ENCODE measurements at regions not wholly inside any gene's neighbourhood (a gene's known extent, or its start where the extent isn't known, plus 50 kb on each side); places are given as distances from the start of the nearest gene placed in this dataset.

- Histone ChIP-seq H3K4me1 (ENCODE audit: low read depth) (peaks cover 7% of the 10 kb centered on the region), H3K27me3 (no peaks in the 10 kb centered on the region), H3K27ac (no peak overlapping the region), H3K4me3 (no peak overlapping the region), H3K9me3 (ENCODE audit: low read depth) (no peaks in the 10 kb centered on the region), H3K36me3 (no peaks in the 10 kb centered on the region)
- DNase-seq (ENCODE audit: low read depth in 1 of 2, low spot score in 1 of 2): no peak
- no peak for TF ChIP-seq CTCF (IDR thresholded peaks at IDR 0.05; ENCODE audit: low read depth, low read length)
These were observed 189.5 kb upstream of the GMDS start for GRCh38 chr6:2434912-2435311.

- no peak for TF ChIP-seq CTCF (IDR thresholded peaks at IDR 0.05; ENCODE audit: low read depth, low read length)
- H3K27ac ChIP-seq: no peak overlapping the region
- H3K4me3 ChIP-seq: no peak overlapping the region
- no peaks in the 10 kb centered on the region for H3K27me3 ChIP-seq
- H3K4me1 ChIP-seq (ENCODE audit: low read depth): peaks cover 7% of the 10 kb centered on the region
- no peaks in the 10 kb centered on the region for H3K36me3 ChIP-seq
- H3K9me3 ChIP-seq (ENCODE audit: low read depth): no peaks in the 10 kb centered on the region
- DNase-seq (ENCODE audit: low read depth in 1 of 2, low spot score in 1 of 2): no peak
These were observed 188.7 kb upstream of the GMDS start for GRCh38 chr6:2434116-2434515.

GRCh38 chr6:2433711-2434110 lies 188.3 kb upstream of the GMDS start:
- Histone ChIP-seq H3K27me3 (no peaks in the 10 kb centered on the region), H3K4me3 (no peak overlapping the region), H3K36me3 (no peaks in the 10 kb centered on the region), H3K9me3 (ENCODE audit: low read depth) (no peaks in the 10 kb centered on the region), H3K4me1 (ENCODE audit: low read depth) (peaks cover 7% of the 10 kb centered on the region), H3K27ac (no peak overlapping the region)
- no peak for TF ChIP-seq CTCF (IDR thresholded peaks at IDR 0.05; ENCODE audit: low read depth, low read length)
- DNase-seq (ENCODE audit: low read depth in 1 of 2, low spot score in 1 of 2): no peak

- Histone ChIP-seq H3K4me1 (ENCODE audit: low read depth) (peaks cover 7% of the 10 kb centered on the region), H3K4me3 (no peak overlapping the region), H3K36me3 (no peaks in the 10 kb centered on the region), H3K9me3 (ENCODE audit: low read depth) (no peaks in the 10 kb centered on the region), H3K27ac (no peak overlapping the region), H3K27me3 (no peaks in the 10 kb centered on the region)
- no peak for TF ChIP-seq CTCF (IDR thresholded peaks at IDR 0.05; ENCODE audit: low read depth, low read length)
- no peak for DNase-seq (ENCODE audit: low read depth in 1 of 2, low spot score in 1 of 2)
These were observed 187.9 kb upstream of the GMDS start for GRCh38 chr6:2433266-2433665.

GRCh38 chr6:2432292-2432691 lies 186.9 kb upstream of the GMDS start:
- H3K4me1 ChIP-seq (ENCODE audit: low read depth): peaks cover 7% of the 10 kb centered on the region
- H3K9me3 ChIP-seq (ENCODE audit: low read depth): no peaks in the 10 kb centered on the region
- no peak overlapping the region for H3K4me3 ChIP-seq
- H3K27ac ChIP-seq: no peak overlapping the region
- no peaks in the 10 kb centered on the region for H3K27me3 ChIP-seq
- TF ChIP-seq CTCF (IDR thresholded peaks at IDR 0.05; ENCODE audit: low read depth, low read length): no peak
- no peaks in the 10 kb centered on the region for H3K36me3 ChIP-seq
- peak in 1 of 2 donors; percentile 88 for DNase-seq (ENCODE audit: low read depth in 1 of 2, low spot score in 1 of 2)

GRCh38 chr6:2430612-2431011 lies 185.2 kb upstream of the GMDS start:
- no peak for TF ChIP-seq CTCF (IDR thresholded peaks at IDR 0.05; ENCODE audit: low read depth, low read length)
- H3K4me1 ChIP-seq (ENCODE audit: low read depth): peaks cover 7% of the 10 kb centered on the region
- H3K27me3 ChIP-seq: no peaks in the 10 kb centered on the region
- no peaks in the 10 kb centered on the region for H3K36me3 ChIP-seq
- H3K4me3 ChIP-seq: no peak overlapping the region
- no peaks in the 10 kb centered on the region for H3K9me3 ChIP-seq (ENCODE audit: low read depth)
- no peak for DNase-seq (ENCODE audit: low read depth in 1 of 2, low spot score in 1 of 2)
- H3K27ac ChIP-seq: no peak overlapping the region

Measured in cardiac muscle cell (in vitro differentiated cells and primary cell).